GM21576 (cell line): ENCODE measurements at regions not wholly inside any gene's neighbourhood (a gene's known extent, or its start where the extent isn't known, plus 50 kb on each side); places are given as distances from the start of the nearest gene placed in this dataset.

Experiments used
- ATAC-seq: cut with Tn5 transposase; IDR thresholded peaks from one replicate; pipeline ENCODE4 v1.9.1; 2021; ENCODE audit warnings: mild to moderate bottlenecking, moderate library complexity; ENCODE audit not compliant: unreplicated experiment

DNA sequence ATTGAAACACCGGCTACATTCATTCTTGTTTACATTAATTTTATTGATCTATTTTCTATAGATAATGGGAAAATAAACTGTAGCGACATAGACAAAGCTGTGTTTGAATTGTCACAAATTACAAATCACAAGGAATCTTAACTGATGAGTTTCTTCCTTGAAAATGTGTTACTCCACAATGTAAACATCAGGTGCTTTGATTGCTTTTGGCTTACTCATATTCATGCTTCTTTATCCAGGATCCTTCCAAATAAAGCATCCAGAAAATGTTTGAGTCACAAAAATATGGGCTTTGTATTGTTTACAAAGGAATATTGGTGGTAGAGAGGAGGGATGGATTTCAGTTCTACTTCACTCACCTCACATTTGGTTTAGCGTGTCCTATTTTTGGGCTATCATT lies 64.0 kb downstream of the BMP2 start:
- ATAC-seq: no peak

DNA sequence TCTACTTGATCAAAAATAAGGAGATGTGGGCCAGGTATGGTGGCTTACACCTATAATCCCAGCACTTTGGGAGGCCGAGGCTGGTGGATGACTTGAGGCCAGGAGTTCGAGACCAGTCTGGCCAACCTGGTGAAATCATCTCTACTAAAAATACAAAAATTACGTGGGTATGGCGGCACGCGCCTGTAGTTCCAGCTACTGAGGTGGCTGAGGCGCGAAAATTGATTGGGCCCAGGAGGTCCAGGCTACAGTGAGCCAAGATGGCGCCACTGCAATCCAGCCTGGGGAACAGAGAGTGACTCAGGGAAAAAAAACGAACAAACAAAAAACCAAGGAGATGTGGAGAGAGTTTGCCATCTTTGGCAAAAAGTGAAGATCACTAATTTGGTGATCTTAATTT lies 65.3 kb downstream of the BMP2 start:
- no peak for ATAC-seq

DNA sequence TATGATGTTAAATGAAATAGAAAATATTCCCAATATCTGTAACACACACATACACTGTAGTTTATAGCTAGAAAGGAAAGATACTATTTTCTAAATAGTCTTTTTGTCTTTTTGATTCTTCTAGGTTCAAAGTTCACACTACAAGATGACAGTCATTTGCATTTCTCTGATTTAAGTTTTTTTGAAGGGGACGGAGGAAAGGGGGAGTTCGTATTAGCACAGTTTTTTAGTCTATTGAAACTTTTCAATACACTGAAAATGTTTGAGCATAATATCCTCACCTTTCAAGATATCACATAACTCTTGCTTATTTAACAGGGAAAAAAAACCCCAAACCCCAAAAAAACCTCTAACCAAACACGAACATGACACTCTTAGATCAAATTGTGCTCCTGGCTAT lies 68.1 kb downstream of the BMP2 start:
- ATAC-seq: no peak

DNA sequence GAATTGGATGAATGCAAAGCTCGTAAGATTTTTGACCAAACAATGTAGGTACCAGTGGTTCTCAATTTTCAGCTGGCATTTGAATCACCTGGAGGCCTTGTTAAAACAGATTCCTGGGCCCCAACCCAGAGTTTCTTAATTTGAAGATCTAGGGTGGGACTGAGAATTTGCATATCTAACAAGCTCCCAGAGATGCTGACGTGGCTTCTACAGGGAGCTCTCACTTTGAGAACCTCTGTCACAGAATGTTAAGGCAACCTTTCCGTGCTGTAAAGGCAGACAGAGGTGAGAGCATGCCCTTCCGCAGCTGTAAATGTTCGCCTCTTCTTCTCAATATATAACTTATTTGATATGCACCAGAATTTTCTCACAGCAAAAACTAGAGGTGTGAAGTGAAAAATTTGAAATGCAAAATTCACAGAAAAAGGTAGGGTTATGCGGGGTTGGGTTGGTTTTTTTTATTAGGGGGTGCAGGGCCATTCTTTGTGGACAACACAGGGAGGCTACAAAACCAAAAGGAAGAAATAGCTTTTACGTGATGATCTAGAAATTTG lies 69.4 kb downstream of the BMP2 start:
- ATAC-seq: no peak

DNA sequence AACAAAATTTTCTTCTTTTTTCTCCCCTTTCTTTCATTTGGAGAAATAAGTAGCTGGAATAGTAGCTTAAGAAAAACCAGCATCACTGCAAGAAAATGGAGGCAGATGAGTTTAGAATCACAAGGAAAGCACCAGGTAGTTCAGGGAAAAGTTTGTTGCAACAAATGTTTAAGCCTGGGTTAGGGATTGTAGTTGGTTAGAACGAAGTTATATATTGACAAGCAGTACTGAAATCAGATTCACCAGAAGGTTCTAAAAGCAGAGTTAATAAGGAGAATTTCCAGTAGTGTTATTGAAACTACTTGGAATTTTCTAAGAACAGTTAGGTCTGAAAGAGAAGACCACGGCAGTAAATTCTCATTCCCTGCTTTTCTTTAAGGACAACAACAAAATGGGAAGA lies 70.2 kb downstream of the BMP2 start:
- no peak for ATAC-seq

DNA sequence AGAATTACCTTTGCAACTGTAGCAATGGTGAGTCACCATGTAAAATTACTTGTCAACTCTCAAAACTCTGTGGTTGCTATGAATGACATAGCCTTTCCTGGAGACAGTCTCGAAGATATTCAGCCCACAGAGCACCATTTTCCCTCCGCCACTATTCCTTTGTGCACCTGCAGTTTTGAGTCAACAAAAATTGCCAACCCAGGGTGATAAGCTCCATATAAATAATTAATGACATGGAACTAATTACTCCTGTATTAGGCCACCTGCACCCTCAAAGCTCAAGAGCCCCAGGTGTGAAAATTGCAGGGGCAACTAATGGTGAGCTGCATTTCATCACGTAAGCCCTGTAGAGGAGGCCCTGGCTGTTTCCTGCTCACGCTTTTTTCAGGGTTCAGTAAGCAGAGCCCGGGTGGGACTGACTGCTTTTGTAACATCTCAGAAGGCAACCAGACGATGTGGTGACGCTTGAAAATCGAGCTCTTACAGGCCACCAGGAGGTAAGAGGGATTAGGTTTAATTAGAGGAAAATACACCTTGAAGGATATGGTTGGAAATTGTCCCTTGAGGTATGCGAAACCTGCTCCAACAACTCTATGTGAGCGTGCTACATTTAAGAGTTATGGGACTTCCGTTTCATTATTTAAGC lies 70.8 kb downstream of the BMP2 start:
- no peak for ATAC-seq

DNA sequence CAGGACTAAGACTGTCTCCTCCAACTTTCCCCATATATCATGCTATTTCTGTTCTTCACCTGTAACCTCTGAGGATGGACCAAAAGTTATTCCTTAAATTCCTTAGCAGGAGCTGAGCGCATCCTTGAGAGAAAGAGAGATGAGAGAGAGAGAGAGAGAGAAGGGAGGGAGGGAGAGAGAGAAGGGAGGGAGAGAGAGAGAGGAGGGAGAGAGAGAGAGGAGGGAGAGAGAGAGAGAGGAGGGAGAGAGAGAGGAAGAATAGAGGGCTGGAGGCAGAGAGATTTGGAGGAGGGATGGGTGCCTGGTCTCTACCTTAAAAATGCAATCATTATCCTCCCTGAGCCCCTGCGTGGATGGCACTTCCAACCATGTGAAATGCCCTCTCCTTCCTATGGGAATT lies 73.6 kb downstream of the BMP2 start:
- ATAC-seq: no peak

DNA sequence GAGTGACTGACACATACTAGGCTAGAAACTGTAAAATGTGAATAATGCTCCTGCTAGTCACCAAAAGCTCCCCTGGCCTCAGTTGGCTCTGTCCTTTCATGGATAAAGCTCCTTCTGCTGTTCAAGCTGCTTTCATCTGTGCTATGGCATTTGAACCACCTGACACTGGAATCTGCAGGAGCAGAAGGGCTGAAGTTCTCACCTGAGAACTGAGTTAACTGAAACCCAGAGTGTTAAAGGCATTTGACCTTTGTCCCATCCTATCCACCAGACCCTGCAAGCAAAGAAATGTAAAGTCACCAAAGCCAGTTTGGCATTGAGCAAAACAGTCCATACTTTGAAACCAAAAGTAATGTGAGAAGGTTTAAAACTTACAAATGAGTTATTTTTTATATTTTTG lies 77.7 kb downstream of the BMP2 start:
- ATAC-seq: no peak

DNA sequence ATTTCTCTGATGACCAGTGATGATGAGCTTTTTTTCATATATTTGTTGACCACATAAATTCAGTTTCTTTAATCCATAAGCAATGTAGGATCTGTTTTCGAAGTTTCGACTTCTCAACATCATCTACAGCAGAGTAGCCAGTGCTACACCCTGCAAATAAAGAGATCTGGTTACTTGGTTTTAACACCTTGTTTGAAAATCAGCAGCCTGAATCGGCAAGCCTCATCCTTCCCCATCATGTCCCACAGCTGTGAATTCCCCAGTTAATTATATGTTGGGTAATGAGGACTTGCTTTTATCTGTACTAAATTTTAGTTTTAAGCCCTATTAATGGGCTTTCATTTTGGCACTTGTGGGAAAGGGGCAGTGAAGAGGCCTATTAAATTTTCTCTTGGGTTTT lies 80.6 kb downstream of the BMP2 start:
- no peak for ATAC-seq

DNA sequence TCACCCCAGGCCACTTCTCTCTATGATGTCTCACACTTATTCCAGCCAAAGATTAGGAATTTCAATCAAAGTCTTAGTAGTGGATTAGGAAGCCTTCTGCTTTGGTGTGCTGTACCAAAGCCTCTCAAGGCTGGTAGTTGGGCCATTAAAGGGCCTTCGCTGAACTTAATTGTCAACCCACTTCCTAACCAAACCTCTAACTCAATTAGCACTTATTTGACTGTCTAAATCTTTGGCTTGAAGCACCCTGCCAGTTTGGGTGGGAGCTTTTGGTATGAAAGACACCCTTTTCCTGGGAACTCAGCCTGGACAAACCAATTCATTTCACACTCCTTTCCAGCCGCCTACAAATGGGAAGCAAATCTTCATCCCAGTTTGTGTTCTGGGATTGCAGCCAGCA lies 81.5 kb downstream of the BMP2 start:
- ATAC-seq: no peak

DNA sequence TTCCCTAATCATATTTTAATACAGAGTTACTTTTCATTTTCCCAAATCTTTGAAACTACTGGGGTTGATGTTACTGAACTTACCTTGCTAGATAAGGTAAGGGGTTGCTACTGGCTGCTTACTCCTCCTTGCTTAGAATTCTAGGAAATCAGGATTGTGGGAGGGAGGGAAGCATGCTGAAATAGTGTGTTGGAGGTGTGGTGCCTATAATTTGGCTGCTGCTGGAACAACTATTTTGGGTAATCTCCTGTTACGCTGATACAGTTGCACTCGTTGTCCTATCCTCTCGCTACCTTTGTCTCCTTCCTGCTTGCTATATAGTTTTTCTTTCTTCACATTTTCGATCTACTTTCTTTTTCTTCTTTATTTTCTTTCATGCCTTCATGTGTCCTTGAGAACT lies 83.7 kb downstream of the BMP2 start:
- no peak for ATAC-seq

DNA sequence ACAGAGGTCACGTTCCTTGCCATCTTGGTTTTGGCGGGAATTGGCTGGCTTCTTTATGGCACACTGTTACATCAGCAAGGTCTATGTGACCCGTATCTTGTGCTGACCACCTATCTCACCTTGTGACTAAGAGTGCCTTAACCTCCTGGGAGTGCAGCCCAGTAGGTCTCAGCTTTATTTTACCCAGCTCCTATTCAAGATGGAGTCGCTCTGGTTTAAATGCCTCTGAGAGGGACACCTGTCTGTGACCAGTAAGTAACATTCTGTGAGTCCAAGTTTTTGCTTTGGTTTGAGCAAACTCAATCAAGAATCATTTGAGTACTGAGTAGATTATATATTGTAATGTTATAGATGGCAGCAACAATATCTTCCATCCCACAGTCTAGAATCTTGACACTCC lies 85.0 kb downstream of the BMP2 start:
- no peak for ATAC-seq

DNA sequence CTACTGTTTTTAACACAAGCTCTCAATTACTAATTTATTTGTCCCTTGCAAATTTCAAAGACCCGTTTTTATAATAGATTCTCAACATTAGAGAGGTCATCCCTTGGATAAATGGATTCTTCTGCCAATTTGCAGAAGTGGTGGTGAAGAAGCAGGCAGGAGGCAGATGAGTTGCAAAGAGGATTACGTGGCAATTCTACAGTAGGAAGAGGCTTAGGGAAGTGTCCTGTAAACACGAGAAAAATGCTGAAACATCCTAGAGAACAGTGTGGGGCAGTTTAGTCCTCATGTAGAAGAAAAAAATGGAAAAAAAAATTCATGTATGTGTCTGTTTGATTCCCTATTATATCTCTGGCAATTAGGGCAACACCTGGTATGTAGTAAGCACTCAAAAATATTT lies 87.6 kb downstream of the BMP2 start:
- no peak for ATAC-seq

DNA sequence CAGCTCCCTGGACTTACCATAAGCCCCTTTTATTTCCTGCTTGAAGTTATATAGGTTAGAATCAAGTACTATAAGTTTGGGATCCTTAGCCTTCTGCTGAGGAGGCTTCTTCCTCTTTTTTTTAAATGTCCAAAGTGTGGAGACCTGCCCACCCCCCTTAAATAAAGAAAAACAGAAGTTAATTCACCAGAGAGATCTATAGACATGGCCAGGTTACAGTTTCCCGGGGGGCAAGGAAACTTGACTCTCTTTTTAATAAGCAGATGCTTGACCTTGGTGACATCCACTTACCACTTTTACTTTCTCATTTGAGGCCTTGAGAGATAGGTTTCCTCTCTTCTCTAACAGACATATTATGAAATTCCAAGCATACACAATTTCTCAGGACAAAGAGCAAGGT lies 88.3 kb downstream of the BMP2 start:
- ATAC-seq: no peak

DNA sequence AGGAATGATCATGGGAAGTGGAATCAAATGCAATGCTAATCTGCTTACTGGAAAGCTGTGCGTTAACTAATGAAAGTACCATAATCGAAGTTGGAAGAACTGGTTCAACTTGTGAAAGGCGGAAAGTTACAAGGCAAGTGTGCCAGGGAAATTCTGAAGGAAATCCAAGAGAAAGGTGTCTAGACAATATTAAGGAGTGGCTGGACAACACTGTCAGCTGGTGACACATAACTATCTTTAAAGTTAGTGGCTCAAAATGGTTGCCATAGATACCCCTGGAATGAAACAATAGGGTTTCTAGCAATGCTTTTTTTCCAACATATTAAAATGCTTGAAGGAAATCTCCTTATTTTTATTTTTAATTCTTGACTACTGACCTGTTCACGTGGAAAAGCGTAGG lies 90.4 kb downstream of the BMP2 start:
- no peak for ATAC-seq

DNA sequence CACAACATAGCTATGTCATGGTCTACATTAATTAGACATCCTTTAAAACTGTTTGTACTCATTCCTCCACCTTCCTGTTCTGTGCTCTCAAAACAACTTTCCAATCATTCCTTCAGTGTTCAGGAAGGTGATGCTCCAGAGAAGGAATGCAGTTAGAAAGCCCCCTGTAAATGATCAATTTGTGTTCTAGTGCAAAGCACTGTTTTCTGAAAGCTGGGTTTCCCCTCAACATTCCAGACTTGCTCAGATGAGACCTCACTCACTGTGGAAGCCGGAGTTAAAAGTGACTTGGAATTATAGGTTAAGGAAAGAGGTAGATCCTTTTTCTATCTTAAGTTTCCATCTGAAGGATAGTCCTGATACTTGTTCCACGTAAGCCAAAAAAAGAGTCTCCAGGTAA lies 95.9 kb downstream of the BMP2 start:
- no peak for ATAC-seq

DNA sequence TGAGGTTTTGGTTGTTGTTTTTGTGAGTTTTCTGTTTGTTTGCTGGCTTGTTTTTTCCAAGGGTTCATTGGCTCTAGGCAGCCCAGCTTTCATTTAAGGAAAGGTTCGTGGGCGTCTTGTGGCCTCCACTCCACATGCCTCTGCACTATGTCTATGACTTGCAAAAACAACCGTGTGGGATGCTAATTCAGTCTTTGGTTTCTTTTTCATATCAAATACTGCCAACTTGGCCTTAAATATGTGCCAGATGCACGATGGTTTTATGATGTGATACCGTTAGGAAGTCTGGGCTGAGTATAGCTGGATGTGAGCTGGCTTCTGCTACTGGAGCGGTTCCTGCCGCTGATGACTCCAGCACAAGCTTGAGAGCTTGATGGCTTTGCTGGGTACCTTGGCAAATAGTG lies 96.3 kb downstream of the BMP2 start:
- no peak for ATAC-seq

DNA sequence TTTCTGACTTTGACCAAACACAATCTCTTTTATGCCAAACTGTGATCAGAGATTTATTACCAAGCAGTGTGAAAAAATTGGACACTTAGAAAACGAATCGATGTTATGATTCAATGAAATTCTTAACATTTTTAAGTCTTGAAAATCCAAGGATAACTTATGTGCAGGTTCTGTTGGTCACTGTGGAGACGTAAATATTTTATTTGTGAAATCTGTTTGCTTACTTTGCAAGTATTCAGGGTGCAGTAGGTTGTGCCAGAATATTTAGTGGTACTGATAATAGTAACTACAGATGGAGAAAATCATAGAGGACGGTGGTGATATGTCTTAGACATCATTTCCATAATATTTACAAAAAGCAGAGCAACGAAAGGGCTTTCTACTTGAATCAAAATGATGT lies 97.3 kb downstream of the BMP2 start:
- no peak for ATAC-seq

DNA sequence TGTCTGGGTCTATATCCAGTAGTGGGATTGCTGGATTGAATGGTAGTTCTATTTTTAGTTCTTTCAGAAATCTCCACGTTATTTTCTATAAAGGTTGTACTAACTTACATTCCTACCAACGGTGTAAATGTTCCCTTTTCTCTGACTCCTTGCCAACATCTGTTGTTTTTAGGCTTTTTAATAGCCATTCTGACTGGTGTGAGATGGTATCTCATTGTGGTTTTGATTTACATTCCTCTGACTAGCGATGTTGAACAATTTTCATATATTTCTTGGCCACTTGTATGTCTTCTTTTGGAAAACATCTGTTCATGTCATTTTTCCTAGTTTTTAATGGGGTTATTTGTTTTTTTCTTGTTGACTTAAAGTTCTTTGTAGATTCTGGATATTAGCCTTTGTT lies 99.3 kb downstream of the BMP2 start:
- ATAC-seq: no peak

DNA sequence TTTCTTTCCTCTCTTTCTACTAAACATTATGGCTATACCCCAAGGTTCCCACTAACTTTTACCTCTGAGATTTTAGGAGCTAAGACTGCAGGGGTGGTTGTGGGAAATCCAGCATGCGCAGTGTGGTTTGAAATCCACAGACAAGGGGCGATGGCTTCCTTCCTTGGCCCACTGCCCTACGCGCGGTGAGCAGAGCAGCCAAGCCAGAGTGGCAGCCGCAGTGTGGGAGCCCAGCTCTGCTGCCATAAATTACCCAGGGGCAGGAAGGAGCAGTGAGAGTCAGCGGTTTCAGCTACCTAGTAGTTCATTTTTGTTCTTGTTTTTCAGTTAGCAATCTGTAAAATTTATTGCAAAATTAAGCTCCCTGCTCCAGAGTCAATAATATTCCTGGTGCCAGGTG lies 101.4 kb downstream of the BMP2 start:
- no peak for ATAC-seq

DNA sequence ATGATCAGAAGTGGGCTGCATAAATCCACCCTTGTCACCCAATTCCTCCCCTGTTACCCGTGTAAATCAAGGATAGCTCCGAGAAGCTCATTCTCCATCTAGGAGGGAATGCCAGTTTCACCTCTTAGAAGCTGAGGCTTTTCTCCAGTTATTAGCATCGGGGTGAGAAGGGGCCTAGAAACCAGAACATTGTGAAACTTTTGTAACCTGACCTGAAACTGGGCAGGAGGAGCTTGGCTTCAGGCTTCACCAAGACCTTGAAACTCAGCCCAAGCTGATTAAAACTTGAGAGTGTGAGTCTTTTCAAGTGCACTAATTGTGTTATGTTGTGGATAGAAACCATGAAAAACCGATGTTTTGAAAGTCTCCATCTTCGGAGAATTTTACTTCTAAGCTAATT lies 103.1 kb downstream of the BMP2 start:
- ATAC-seq: no peak

DNA sequence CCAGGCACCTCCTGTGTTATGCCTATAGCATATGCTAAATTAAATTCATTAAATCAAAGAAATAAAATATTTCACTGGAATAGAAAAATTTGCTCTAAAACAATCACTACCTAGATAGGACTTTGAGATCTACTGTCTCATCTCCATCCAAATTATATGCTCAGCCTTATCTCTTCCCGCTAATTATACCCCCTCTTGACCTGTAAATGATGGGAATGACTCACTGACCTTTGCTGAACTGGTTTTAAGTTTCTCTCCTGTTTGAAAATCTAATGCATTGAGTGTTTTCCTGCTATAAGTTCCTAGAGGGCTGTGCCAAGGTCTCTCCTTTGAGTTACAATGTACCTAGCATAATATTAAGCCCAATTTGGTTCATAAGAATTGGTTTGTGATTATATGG lies 110.1 kb downstream of the BMP2 start:
- no peak for ATAC-seq

DNA sequence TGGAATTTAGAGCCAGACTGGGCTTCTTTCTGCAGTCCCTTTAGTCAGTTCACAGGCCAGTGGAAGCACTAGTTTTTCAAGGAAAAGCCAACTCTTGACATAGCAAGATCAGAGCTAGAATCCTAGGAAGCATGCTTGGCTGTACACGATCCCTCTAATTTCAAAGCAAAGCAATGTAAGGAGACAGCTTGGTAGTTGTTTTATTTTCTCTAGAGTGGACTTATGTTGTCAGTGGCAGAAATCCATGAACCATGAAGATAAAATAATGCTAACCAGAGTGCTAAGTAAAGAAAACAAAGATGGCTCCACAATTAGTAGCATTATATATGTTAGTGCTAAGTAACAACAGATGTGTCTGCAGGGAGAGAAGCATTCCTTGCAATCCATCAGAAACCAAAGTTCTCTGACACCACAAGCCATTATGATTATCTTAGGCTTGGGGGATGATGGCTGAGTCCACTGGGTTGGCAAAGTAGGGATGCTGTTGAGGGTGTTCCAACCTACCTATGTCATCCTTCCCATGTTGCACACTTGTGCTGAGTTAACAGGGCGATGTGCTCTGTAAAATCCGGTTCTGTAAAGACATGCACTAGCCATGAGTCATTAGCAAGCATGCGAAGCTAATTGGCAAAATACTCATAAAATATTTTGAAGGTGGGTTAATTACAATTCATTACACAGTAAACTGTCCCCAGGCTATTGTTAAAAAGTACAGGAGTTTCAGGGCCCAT lies 115.2 kb downstream of the BMP2 start:
- ATAC-seq: no peak
